HG02642 (cell line): ENCODE measurements at regions not wholly inside any gene's neighbourhood (a gene's known extent, or its start where the extent isn't known, plus 50 kb on each side); places are given as distances from the start of the nearest gene placed in this dataset.

Experiments used
- ATAC-seq: cut with Tn5 transposase; IDR thresholded peaks from one replicate; pipeline ENCODE4 v1.9.1; 2021; ENCODE audit warnings: mild to moderate bottlenecking; ENCODE audit not compliant: unreplicated experiment, poor library complexity

DNA sequence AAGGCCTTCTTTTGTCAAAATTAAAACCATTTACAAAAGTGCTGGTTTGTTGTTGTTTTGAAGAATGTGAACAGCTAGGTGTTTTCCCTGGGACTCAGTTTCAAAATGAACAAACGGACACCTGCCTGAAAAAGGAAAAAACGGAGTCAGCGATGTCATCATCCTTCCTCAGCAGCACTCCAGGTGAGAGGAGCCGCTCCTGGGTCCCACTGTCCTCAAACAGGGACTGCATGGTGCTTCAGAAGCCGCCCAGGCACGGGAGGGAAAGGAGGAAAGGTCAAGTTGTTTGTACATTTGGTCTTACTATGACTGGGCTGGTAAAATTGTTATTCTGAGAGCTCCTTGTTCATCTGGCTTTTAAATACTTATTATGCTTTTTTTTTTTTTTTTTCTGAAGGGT, 69.0 kb upstream of the ZSWIM6 start:
- ATAC-seq: no peak

DNA sequence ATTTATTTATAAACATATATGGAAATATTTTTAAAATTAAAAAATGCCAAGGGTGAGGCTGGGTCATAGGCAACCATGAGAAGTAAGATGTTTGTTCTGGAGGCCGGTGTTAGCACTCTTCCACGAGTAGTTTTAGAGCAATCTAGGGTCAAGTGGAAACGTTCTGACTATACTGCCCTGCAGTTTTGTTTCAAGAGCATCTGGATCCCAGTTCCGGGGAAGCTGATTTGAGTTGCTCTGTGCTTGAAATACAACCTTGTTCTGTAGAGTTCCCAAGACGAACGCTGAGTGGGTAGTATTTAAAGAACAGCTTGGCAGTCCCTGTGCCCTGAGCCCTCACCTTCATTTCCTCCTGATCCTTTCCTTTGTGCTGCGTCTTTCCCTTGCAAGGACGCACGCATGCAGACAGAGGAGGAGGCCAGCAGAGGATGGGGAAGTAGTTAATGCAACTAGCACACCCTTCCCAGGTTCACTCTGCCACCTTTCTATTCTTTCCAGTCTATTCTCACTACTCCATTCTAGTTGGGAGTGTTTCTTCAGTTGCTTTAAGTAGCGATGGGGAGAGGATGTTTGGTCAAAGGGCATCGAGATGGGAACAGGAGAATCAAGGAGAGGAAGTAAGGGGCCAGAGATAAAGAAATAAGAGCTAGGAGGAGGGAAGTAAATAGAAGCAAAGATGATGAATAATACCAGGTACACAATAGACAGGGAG, 68.3 kb upstream of the ZSWIM6 start:
- no peak for ATAC-seq

DNA sequence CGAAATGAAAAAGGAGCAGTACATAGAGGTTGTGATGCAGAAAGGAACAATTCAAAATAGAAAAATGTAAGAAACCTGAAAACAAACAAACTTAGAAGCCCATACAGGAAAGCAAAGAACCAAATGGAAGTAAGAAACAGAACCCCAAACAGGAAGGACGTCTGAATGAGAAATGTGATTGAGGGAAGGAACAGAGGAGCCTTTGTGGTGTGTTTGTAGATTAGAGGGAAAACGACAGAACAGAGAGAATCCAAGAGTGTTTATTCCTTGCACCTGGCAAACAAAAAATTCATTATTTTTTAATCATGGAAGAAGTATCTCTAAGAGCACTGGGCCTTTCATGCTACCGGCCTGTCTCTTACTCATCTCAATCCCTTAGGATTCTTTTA, 67.8 kb upstream of the ZSWIM6 start:
- no peak for ATAC-seq

DNA sequence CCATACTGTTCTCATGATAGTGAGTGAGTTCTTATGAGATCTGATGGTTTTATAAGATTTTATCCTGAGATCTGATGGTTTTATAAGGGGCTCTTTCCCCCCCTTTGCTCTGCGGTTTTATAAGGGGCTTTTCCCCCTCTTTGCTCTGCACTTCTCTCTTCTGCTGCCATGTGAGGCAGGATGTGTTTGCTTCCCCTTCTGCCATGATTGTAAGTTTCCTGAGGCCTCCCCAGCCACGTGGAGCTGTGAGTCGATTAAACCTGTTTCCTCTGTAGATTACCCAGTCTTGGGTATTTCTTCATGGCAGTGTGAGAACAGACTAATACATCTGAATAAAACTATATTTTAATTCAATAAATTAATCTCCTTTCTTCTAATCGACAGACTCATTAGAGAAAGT, 64.9 kb upstream of the ZSWIM6 start:
- ATAC-seq: no peak

DNA sequence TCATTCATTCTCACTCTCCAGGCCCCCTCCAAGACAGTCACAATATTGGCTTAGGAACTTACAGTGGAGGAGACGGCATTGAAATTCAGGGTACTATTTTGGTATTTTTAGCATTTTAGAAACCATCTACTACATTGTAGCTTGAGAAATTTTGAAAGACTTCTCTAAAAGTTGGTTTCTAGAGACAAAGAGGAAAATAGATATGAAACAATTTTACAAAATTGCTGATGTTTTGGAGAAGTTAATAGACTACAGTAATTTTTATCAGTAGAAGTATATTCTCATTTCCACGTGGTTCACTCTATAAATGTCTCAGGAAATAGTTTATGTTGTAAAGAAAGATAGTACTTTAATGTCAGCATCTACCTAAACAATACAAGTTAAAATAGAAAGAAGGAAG, 63.2 kb upstream of the ZSWIM6 start:
- no peak for ATAC-seq

DNA sequence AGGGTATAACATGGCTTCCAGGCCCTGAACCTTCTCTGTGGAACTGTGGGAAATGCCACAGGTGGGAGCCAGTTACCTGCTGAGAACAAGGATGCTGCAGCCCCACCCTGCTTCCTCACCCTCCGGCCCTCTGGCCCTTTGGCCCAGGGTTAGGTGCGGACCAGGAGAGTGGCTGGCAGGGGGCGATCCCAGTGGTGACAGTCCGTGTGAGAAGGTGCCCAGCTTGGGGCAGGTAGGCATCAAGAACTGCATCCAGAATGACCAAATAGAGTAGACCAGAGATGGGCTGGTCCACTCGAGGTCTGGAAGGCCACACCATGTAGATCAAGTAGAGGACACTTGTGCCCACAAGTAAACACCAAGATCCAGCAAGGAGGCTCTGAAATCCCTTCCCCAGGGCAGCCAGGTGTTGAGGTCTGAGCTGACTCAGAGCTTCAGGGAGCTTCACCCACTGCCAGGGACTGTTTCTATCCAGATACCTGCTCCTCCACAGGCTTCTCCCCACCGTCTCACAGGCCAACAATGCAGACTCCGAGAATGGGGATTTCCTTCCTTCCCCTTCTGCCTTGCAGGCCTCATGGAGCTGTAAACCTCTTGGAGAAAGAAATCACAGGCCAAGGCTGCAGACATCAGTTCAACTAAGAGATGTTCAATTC, 61.4 kb upstream of the ZSWIM6 start:
- no peak for ATAC-seq

DNA sequence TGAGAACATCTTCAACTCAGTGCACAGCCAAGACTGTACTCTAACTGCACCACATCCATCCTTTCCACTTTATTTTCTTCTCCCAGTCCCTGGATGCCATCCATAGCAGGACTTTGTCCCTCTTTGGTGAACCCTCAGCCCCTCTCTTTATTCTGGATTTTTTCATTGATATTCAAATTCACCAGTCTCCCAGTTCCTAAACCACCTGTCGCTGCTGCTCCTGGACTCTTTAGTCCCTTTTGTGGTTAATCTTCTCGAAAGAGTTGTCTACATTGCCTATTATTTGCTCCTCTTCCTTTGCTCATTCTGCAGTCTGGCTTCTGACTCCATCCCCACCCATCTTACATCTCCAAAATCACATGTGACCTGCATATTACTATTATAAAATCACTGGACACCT, 59.4 kb upstream of the ZSWIM6 start:
- no peak for ATAC-seq

DNA sequence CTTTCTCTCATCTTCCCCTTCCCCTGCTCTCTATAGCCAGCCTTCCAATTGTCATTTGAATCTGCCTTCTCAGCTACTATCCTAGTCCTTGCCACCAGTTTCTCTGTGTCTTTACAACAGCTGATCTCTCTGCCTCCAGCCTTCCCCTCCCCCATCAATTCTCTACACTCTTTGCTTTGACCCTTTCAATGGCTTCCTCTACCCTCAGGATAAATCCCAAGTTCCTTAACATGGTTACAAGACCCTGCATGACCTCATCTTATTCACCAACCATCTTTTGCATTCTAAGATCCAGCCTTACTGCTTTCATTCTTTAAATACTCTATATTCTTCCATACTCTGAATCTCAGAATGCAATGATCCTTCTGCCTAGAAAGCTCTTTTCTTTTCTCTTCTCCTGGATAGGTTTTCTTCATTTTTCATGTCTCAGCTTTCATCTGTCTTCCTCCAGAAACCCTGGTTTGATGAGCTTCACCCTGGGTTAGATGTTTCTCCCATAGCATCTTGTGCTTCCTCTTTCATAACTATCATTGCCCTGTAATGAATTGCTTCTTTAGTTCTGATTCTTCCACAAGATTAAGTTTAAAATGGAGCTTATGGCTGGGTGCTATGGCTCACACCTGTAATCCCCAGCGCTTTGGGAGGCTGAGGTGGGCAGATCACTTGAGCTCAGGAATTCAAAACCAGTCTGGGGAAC, 58.6 kb upstream of the ZSWIM6 start:
- ATAC-seq: no peak

DNA sequence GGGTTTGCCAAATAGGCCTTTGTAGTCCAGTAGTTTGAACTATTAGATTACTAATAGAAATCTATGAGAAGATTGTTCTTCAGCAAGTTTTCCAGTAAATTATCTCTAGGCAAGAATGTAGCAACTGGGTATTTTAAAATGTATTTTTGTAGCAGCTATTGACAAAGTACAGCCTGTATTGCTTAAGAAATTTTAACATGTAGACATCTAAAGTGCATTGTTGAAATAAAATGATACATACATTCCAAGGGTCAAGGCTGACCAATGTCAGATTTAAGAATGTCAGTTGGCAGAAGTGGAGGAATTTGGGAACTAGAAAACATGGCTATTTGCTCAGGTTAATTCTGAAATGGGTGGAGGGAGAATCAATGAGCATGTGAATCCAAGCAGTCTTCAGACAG, 57.5 kb upstream of the ZSWIM6 start:
- ATAC-seq: no peak

DNA sequence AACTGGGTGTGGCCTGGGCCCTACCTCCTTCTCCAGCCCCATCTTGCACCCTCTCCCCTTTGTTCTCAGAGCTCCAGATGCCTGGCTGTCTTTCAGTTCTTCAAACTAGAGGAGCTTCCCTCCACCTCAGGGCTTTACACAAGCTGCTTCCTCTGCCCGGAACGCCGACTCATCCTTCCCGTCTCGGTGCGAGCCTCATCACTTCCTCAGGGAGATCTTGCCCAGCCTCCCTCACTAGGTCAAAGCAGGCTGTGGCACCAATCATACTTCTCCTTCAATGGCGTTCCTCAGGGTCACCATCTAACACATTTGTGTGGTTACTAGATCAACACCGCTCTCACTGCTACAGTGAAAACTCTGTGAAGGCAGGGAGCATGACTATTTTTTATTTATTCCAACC, 56.2 kb upstream of the ZSWIM6 start:
- ATAC-seq: no peak

DNA sequence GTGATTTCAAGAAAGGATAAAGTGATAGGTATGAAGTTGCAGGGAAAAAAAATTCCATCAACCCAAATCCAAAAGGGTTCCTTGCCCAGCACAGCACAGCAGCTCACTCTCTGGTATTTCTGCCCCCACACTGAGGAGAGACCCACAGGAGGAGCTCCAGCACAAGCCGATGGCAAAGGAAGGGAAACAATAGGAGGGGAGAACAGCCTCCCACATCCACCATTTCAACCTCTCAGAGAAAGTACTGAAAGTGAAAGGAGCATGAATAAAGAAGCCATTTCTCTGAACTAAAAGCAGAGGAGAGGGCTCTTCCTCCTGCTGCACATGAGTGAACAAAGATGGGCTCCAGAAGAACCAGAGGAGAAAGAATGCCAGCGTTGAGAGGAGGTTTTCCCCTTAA, 54.9 kb upstream of the ZSWIM6 start:
- peak; percentile 41 for ATAC-seq

DNA sequence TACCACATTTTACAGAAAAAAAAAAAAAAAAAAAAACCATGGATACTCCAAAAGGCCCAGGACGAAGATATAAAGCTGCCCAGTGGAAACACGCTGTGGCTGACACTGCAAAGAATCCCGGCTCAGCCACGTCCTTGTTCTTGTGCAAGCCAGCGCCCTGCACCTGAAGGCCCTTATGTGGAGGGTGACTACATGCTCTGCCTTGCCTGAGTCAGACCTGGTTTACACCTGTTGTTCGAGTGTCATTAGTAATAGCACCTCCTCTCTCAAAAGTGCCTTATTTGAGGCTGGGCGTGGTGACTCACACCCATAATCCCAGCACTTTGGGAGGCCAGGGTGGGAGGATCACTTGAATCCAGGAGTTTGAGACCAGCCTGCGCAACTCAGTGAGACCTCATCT, 54.3 kb upstream of the ZSWIM6 start:
- ATAC-seq: no peak

DNA sequence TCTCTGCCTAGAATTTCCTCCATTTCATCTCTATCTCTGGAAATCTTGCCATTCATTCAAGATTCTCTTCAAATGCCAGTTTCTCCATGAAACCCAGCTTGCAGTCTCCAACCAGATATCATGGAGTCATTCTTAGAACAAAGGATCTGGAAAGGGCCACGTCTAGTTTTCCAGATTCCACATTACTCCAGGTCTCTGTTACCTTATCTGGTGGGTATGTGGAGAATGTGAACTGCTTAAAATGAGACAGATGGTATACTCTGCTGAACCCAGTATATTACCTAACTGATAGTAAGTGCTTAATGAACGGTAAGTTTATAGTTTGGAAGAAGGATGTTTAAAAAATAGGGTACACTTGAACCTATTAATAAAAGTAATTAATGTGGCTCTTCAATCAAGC, 52.3 kb upstream of the ZSWIM6 start:
- ATAC-seq: no peak

DNA sequence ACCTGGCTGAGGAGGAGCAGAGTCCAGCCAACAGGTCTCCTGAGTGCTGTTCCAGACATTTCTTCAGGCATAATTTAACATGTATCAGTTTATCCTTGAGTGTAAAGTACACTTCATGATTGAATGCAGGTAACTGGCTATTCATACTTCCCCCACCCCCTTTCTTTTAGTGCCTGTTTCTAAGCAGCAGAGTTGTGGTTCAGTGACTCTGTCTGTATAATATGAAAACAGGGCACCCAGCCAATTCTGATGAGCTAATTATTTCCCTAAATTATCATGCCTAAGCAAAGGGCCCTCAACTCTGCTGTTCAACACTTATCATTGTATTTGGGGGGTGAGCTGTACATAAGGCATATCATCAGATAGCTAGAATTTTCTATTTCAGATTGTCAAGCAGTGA, 51.9 kb upstream of the ZSWIM6 start:
- ATAC-seq: no peak

DNA sequence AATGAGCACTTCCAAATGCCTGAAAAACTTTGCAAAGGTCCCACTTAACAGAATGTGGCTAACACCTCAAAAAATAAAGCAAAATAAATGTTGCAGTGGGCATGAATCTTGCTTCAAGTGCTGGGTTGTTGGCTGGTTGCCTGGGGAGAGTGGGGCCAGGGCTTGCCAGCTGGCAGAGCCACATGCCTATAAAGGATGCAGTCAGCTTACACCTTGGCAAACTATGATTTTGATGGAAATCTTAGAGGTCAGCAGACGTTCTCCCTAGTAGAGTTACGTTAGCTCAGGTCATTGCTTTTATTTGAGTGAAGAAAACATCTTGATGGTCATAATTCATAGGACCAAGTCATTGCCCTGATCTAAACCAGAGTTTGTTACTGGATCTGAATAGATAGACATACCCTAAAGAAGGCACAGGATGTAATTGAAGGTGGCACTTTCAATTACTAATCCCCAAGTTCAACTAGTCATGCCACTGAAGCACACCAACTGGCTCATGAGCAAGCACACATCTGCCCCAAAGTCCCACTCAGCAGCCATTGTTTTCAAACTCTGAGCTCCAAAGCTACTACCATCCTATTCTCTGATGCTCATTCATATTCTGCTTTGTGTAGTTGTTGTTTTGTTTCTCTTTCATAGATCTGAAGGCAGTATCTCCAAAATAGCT, 51.2 kb upstream of the ZSWIM6 start:
- ATAC-seq: no peak

DNA sequence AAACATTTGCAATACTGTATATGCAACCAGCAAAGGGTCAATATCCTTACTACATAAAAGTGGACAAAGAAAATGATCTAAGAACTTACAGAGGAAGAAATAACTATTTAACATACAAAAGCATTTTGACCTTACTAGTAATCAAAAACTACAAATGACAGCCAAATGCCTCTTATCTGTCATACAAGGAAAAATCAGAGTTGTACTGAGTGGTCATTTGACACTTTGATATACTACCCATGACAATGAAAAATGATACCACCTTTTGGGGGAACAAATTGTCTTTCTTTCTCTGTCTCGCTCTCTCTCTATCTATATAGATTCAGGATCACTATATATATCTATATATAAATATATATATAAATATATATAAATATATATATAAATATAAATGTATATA, 50.4 kb upstream of the ZSWIM6 start:
- ATAC-seq: no peak
